K562 (cell line): ENCODE measurements at regions not wholly inside any gene's neighbourhood (a gene's known extent, or its start where the extent isn't known, plus 50 kb on each side); places are given as distances from the start of the nearest gene placed in this dataset.

ENCODE experiments used
- ATAC-seq: fragments of 200-7000 bp; cut with Tn5 transposase; 3 replicates; pipeline ENCODE4 v1.9.1; 2020; ENCODE audit warnings: moderate library complexity
- BruUV-seq: library from RNA; stranded (reverse); fragments of 400-500 nt; replicated peaks from 2 replicates; lab custom pipeline; 2021; lab: Mats Ljungman, UMichigan
- CTCF ChIA-PET: fragments of 300-600 bp; formaldehyde crosslinking; extraction: SDS; loops from one replicate; lab custom pipeline; 2021; ENCODE audit warnings: low intra/inter-chr PET ratio; lab: Yijun Ruan, JAX
- POLR2A ChIA-PET: fragments of 300-600, 350-650 bp; sonication (Branson Sonifier 250); formaldehyde crosslinking; extraction: SDS; loops from one replicate; lab custom pipeline; 2021; ENCODE audit warnings: antibody characterized with exemption, inconsistent platforms; lab: Yijun Ruan, JAX
- DNase-seq, 4 experiments: peaks; one replicate each; pipeline versions ENCODE4 v3.0.0 to v3.0.0-alpha.2; 2011 to 2018; ENCODE audit warnings: low spot score in 3 of 4, mixed read lengths in 3 of 4; ENCODE audit errors: extremely low read depth in 1 of 4
- FAIRE-seq: peaks from 2 replicates; lab custom pipeline; 2011; peaks lifted over from hg19 to GRCh38; lab: Jason Lieb, UNC
- H2AFZ ChIP-seq: 2 replicates; pipeline ENCODE4 v1.6.0; 2011; ENCODE audit warnings: low read depth, low read length, control low read depth, inconsistent platforms
- H3K27ac ChIP-seq: fragments of 200-600 bp; 3 replicates; pipeline ENCODE4 v1.8.0; 2011; ENCODE audit warnings: low read depth, mild to moderate bottlenecking, control low read depth, inconsistent platforms, low read length, moderate library complexity, mixed read lengths; ENCODE audit errors: extremely low read depth
- H3K27me3 ChIP-seq, 2 experiments: fragments of 300-600 bp in 1 of 2; 2 replicates in 1 of 2; 3 replicates in 1 of 2; pipeline versions ENCODE4 v1.6.0 to v1.8.0; 2011; ENCODE audit warnings: inconsistent platforms in 2 of 2, low read length in 2 of 2, mild to moderate bottlenecking in 1 of 2, mixed read lengths in 1 of 2, moderate library complexity in 1 of 2; ENCODE audit not compliant: control insufficient read depth in 2 of 2, insufficient read depth in 2 of 2
- H3K36me3 ChIP-seq: fragments of 300-600 bp; 3 replicates; pipeline ENCODE4 v1.8.0; 2011; ENCODE audit warnings: mild to moderate bottlenecking, low read length, inconsistent platforms; ENCODE audit not compliant: control insufficient read depth, insufficient read depth
- H3K4me1 ChIP-seq, 2 experiments: fragments of 200-600 bp in 1 of 2; replicated peaks in 1 of 2; 2 replicates in 1 of 2; 3 replicates in 1 of 2; pipeline versions ENCODE4 v1.5.1 to v1.8.0; 2011; ENCODE audit warnings: inconsistent platforms in 2 of 2, low read length in 2 of 2, mild to moderate bottlenecking in 1 of 2, mixed read lengths in 1 of 2, moderate library complexity in 1 of 2; ENCODE audit not compliant: control insufficient read depth in 2 of 2, insufficient read depth in 2 of 2
- H3K4me2 ChIP-seq: 2 replicates; pipeline ENCODE4 v1.6.1; 2011; ENCODE audit warnings: low read length, control low read depth, inconsistent platforms, mixed read lengths; ENCODE audit not compliant: insufficient read depth
- H3K4me3 ChIP-seq: fragments of 200-600 bp; sonication (generic), shearing (Covaris generic); 2 replicates; pipeline ENCODE4 v1.5.1; 2016; ENCODE audit warnings: control low read depth, inconsistent platforms
- H3K79me2 ChIP-seq: fragments of 200-600 bp; 3 replicates; pipeline ENCODE4 v1.8.0; 2011; ENCODE audit warnings: low read length, inconsistent platforms; ENCODE audit not compliant: control insufficient read depth, insufficient read depth
- H3K9ac ChIP-seq, 2 experiments: 2 replicates each; pipeline versions ENCODE4 v1.6.0 to v1.6.1; 2011; ENCODE audit warnings: low read depth in 2 of 2, low read length in 2 of 2, control low read depth in 1 of 2, inconsistent platforms in 1 of 2, mild to moderate bottlenecking in 1 of 2, mixed read lengths in 1 of 2; ENCODE audit not compliant: insufficient read depth in 1 of 2
- H3K9me1 ChIP-seq: one replicate; pipeline ENCODE4 v1.6.0; 2011; ENCODE audit warnings: inconsistent platforms, mild to moderate bottlenecking, low read length, moderate library complexity; ENCODE audit not compliant: control insufficient read depth, insufficient read depth
- H3K9me3 ChIP-seq: replicated peaks from 2 replicates; pipeline ENCODE4 v1.5.1; 2011; ENCODE audit warnings: low read depth, low read length, inconsistent platforms; ENCODE audit not compliant: control insufficient read depth, insufficient read depth
- H4K20me1 ChIP-seq: replicated peaks from 2 replicates; pipeline ENCODE4 v1.6.1; 2011; ENCODE audit warnings: low read length, inconsistent platforms, mixed read lengths; ENCODE audit not compliant: control insufficient read depth, insufficient read depth
- MBD1 ChIP-seq: fragments of 250-450 bp; sonication (Bioruptor Pico); IDR thresholded peaks from 2 replicates; pipeline ENCODE4 v1.8.0; 2022; ENCODE audit warnings: inconsistent platforms
- WGBS: fragments of 100-300 bp; shearing (Covaris generic); methylation state at CpG from one replicate; pipeline ENCODE4 v1.1.6; 2016; ENCODE audit warnings: low coverage, mixed read lengths; ENCODE audit not compliant: insufficient coverage; ENCODE audit errors: missing lambda C conversion rate; 5-methylcytosine and 5-hydroxymethylcytosine counted together
- in situ Hi-C: fragments of 300-500 bp; cut with MboI; formaldehyde crosslinking; loops from 4 replicates; pipeline ENCODE4 v1.15.0; 2018; ENCODE audit warnings: inconsistent platforms, mixed read lengths
- intact Hi-C: fragments of 100-400 bp; cut with micrococcal nuclease; formaldehyde crosslinking; loops from 2 replicates; pipeline ENCODE4 v1.14.2; 2022
- TF ChIP-seq, protein P1 (sequence below): fragments of 250-450 bp; sonication (Bioruptor Pico); IDR thresholded peaks from 2 replicates; pipeline ENCODE4 v1.8.0; 2021; ENCODE audit warnings: moderate library complexity, mild to moderate bottlenecking, inconsistent platforms

DNA sequence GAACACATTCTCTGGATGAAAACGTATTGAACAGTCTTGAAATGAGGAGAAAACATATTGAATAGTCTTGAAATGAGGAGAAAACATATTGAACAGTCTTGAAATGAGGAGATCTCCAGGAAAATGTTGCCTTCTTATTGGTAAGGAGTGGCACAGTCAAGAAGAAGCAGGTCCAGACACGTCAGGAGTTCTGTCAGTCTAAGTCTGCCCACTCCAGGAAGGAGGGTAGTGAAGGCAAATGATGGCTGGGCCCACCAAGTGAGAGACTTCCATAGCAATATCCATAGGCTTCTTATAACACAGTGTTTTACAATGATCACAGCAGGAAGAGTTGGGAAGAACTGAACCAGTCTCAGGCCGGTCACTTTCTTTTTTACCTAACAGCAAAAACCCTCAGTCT lies 316.2 kb downstream of the ETAA1 start:
- no peaks in the 10 kb centered on the region for H3K9me3 ChIP-seq
- H3K79me2 ChIP-seq = no peaks in the 10 kb centered on the region
- H2AFZ ChIP-seq = no peak overlapping the region
- H3K4me3 ChIP-seq = no peak overlapping the region
- H3K4me2 ChIP-seq = no peak overlapping the region
- ChIA-PET CTCF (no interaction called here), POLR2A (no interaction called here)
- DNase-seq = no peak
- H3K27ac ChIP-seq = no peak overlapping the region
- H3K27me3 ChIP-seq = no peaks in the 10 kb centered on the region; a peak in 1 of 5 replicates
- H3K4me1 ChIP-seq = no peaks in the 10 kb centered on the region
- no peak for FAIRE-seq
- in situ Hi-C loops = no loop called here
- no peak for TF ChIP-seq MBD1 (CRISPR knock-in tag)
- TF ChIP-seq, protein P1, sequence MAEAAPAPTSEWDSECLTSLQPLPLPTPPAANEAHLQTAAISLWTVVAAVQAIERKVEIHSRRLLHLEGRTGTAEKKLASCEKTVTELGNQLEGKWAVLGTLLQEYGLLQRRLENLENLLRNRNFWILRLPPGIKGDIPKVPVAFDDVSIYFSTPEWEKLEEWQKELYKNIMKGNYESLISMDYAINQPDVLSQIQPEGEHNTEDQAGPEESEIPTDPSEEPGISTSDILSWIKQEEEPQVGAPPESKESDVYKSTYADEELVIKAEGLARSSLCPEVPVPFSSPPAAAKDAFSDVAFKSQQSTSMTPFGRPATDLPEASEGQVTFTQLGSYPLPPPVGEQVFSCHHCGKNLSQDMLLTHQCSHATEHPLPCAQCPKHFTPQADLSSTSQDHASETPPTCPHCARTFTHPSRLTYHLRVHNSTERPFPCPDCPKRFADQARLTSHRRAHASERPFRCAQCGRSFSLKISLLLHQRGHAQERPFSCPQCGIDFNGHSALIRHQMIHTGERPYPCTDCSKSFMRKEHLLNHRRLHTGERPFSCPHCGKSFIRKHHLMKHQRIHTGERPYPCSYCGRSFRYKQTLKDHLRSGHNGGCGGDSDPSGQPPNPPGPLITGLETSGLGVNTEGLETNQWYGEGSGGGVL (CRISPR knock-in tag) = no peak
- WGBS = 0% methylated on average over 3 of the region's 3 CpGs
- BruUV-seq = no TSS peak
- H3K9ac ChIP-seq = no peak overlapping the region
- H3K36me3 ChIP-seq = no peaks in the 10 kb centered on the region
- H4K20me1 ChIP-seq = no peaks in the 10 kb centered on the region
- intact Hi-C loops = no loop called here
- no peaks in the 10 kb centered on the region for H3K9me1 ChIP-seq
- ATAC-seq = no peak
